WTC11 (cell line): ENCODE measurements at regions not wholly inside any gene's neighbourhood (a gene's known extent, or its start where the extent isn't known, plus 50 kb on each side); places are given as distances from the start of the nearest gene placed in this dataset.

Source experiments
- ATAC-seq: fragments of 200-7000 bp; cut with Tn5 transposase; 2 replicates; pipeline ENCODE4 v1.10.0; 2021; ENCODE audit warnings: mild to moderate bottlenecking, moderate library complexity
- CTCF ChIA-PET: fragments of 300-600 bp; sonication (Branson Sonifier 250); formaldehyde crosslinking; loops from one replicate; lab custom pipeline; 2021; ENCODE audit warnings: antibody characterized with exemption; lab: Charles Lee
- POLR2A ChIA-PET: fragments of 350-600 bp; sonication (Branson Sonifier 250); formaldehyde crosslinking; loops from one replicate; lab custom pipeline; 2021; ENCODE audit warnings: antibody characterized with exemption; lab: Charles Lee
- DNase-seq: peaks from one replicate; pipeline ENCODE4 v3.0.0; 2021; ENCODE audit warnings: low spot score
- H3K27ac Mint-ChIP-seq: 2 replicates; pipeline ENCODE4 v1.8.0; 2021; ENCODE audit warnings: mixed read lengths
- H3K27me3 Mint-ChIP-seq: 2 replicates; pipeline ENCODE4 v1.8.0; 2021; ENCODE audit warnings: low read depth, mild to moderate bottlenecking, moderate library complexity, mixed read lengths
- H3K36me3 Mint-ChIP-seq: 2 replicates; pipeline ENCODE4 v1.8.0; 2021; ENCODE audit warnings: mixed read lengths
- H3K4me1 Mint-ChIP-seq: 2 replicates; pipeline ENCODE4 v1.8.0; 2022; ENCODE audit warnings: mixed read lengths
- H3K4me3 Mint-ChIP-seq: 2 replicates; pipeline ENCODE4 v1.8.0; 2021; ENCODE audit warnings: mild to moderate bottlenecking, moderate library complexity, mixed read lengths
- H3K9me3 Mint-ChIP-seq: 2 replicates; pipeline ENCODE4 v1.8.0; 2021; ENCODE audit warnings: mixed read lengths
- AFF4 ChIP-seq: sonication (generic); formaldehyde crosslinking; IDR thresholded peaks from 2 replicates; pipeline ENCODE4 v1.8.1; 2023; ENCODE audit warnings: mild to moderate bottlenecking, missing genetic modification reagents, borderline replicate concordance
- ATF1 ChIP-seq: sonication (generic); formaldehyde crosslinking; IDR thresholded peaks from 2 replicates; pipeline ENCODE4 v1.8.1; 2023; ENCODE audit warnings: mild to moderate bottlenecking, moderate library complexity, missing genetic modification reagents
- E2F4 ChIP-seq: sonication (generic); formaldehyde crosslinking; IDR thresholded peaks from 2 replicates; pipeline ENCODE4 v1.8.1; 2022; ENCODE audit warnings: low read depth, mild to moderate bottlenecking, moderate library complexity, missing genetic modification reagents, borderline replicate concordance
- ERG ChIP-seq: fragments of 250-450 bp; sonication (Bioruptor Pico); IDR thresholded peaks from 2 replicates; pipeline ENCODE4 v1.8.0; 2021; ENCODE audit warnings: mild to moderate bottlenecking
- GABPB1 ChIP-seq: sonication (generic); formaldehyde crosslinking; IDR thresholded peaks from 2 replicates; pipeline ENCODE4 v1.8.1; 2023; ENCODE audit warnings: mild to moderate bottlenecking, missing genetic modification reagents
- MLX ChIP-seq: sonication (generic); formaldehyde crosslinking; IDR thresholded peaks from 2 replicates; pipeline ENCODE4 v1.8.1; 2023; ENCODE audit warnings: mild to moderate bottlenecking, missing genetic modification reagents, moderate library complexity
- MXD4 ChIP-seq: fragments of 250-450 bp; sonication (Bioruptor Pico); IDR thresholded peaks from 2 replicates; pipeline ENCODE4 v1.8.0; 2021; ENCODE audit warnings: mild to moderate bottlenecking, moderate library complexity, borderline replicate concordance
- NR2C2 ChIP-seq: sonication (generic); formaldehyde crosslinking; IDR thresholded peaks from 2 replicates; pipeline ENCODE4 v1.8.0; 2022; ENCODE audit warnings: mild to moderate bottlenecking, missing genetic modification reagents
- PRDM15 ChIP-seq: sonication (generic); formaldehyde crosslinking; IDR thresholded peaks from 2 replicates; pipeline ENCODE4 v1.8.0; 2022; ENCODE audit warnings: missing genetic modification reagents
- RELA ChIP-seq: sonication (generic); formaldehyde crosslinking; IDR thresholded peaks from 2 replicates; pipeline ENCODE4 v1.8.1; 2022; ENCODE audit warnings: missing genetic modification reagents, mild to moderate bottlenecking, borderline replicate concordance
- SMAD3 ChIP-seq: sonication (generic); formaldehyde crosslinking; IDR thresholded peaks from 2 replicates; pipeline ENCODE4 v1.8.0; 2022; ENCODE audit warnings: missing genetic modification reagents, mild to moderate bottlenecking, borderline replicate concordance
- SP1 ChIP-seq: sonication (generic); formaldehyde crosslinking; conservative IDR thresholded peaks from 2 replicates; pipeline ENCODE4 v1.8.1; 2022; ENCODE audit warnings: missing genetic modification reagents
- TEAD1 ChIP-seq: sonication (generic); formaldehyde crosslinking; IDR thresholded peaks from 2 replicates; pipeline ENCODE4 v1.8.0; 2022; ENCODE audit warnings: mild to moderate bottlenecking, missing genetic modification reagents
- ZBTB43 ChIP-seq: sonication (generic); formaldehyde crosslinking; IDR thresholded peaks from 2 replicates; pipeline ENCODE4 v1.8.1; 2023; ENCODE audit warnings: mild to moderate bottlenecking, missing genetic modification reagents
- ZNF263 ChIP-seq: sonication (generic); formaldehyde crosslinking; IDR thresholded peaks from 2 replicates; pipeline ENCODE4 v1.8.1; 2022; ENCODE audit warnings: low read depth, mild to moderate bottlenecking, moderate library complexity, missing genetic modification reagents
- ZNF317 ChIP-seq: sonication (generic); formaldehyde crosslinking; IDR thresholded peaks from 2 replicates; pipeline ENCODE4 v1.8.1; 2023; ENCODE audit warnings: low read depth, mild to moderate bottlenecking, moderate library complexity, missing genetic modification reagents, borderline replicate concordance
- ZNF416 ChIP-seq: fragments of 250-450 bp; sonication (Bioruptor Pico); IDR thresholded peaks from 2 replicates; pipeline ENCODE4 v1.9.0; 2021; ENCODE audit warnings: mild to moderate bottlenecking, inconsistent platforms
- ZNF425 ChIP-seq: fragments of 250-450 bp; sonication (Bioruptor Pico); conservative IDR thresholded peaks from 2 replicates; pipeline ENCODE4 v1.9.0; 2021; ENCODE audit warnings: mild to moderate bottlenecking
- ZNF671 ChIP-seq: fragments of 250-450 bp; sonication (Bioruptor Pico); IDR thresholded peaks from 2 replicates; pipeline ENCODE4 v1.8.0; 2021; ENCODE audit warnings: mild to moderate bottlenecking
- ZSCAN18 ChIP-seq: fragments of 250-450 bp; sonication (Bioruptor Pico); IDR thresholded peaks from 2 replicates; pipeline ENCODE4 v2.1.2; 2022; ENCODE audit warnings: mild to moderate bottlenecking, moderate library complexity

- TF ChIP-seq PRDM15 (CRISPR knock-in tag) (no peak), SMAD3 (CRISPR knock-in tag) (no peak), ZBTB43 (CRISPR knock-in tag) (no peak), TEAD1 (CRISPR knock-in tag) (no peak), ATF1 (CRISPR knock-in tag) (no peak), SP1 (CRISPR knock-in tag) (no peak), MLX (CRISPR knock-in tag) (no peak), ZNF425 (CRISPR knock-in tag) (no peak), NR2C2 (CRISPR knock-in tag) (no peak), ERG (CRISPR knock-in tag) (no peak)
These were observed 129.9 kb downstream of the TRIM43 start (continued) for GRCh38 chr2:95721726-95722125.

- ATAC-seq = no peak
- ChIA-PET CTCF (no interaction called here), POLR2A (no interaction called here)
- no peak overlapping the region for H3K27ac Mint-ChIP-seq
- H3K9me3 Mint-ChIP-seq = no peaks in the 10 kb centered on the region
- no peaks in the 10 kb centered on the region for H3K36me3 Mint-ChIP-seq
- peaks cover 3% of the 10 kb centered on the region; the same call in 1 of the 2 replicates for H3K4me1 Mint-ChIP-seq
- no peak overlapping the region for H3K4me3 Mint-ChIP-seq
- H3K27me3 Mint-ChIP-seq = no peaks in the 10 kb centered on the region
- no peak for DNase-seq
- TF ChIP-seq ZNF317 (CRISPR knock-in tag) (no peak), MXD4 (CRISPR knock-in tag) (no peak), E2F4 (no peak), ZSCAN18 (CRISPR knock-in tag) (no peak), ZNF263 (CRISPR knock-in tag) (no peak), ATF1 (CRISPR knock-in tag) (no peak), AFF4 (CRISPR knock-in tag) (no peak), RELA (CRISPR knock-in tag) (no peak), GABPB1 (CRISPR knock-in tag) (no peak), ZNF671 (CRISPR knock-in tag) (no peak), ZNF416 (CRISPR knock-in tag) (no peak)
These were observed 130.4 kb downstream of the TRIM43 start for GRCh38 chr2:95722131-95722697.
